ENCODE measurements at regions not wholly inside any gene's neighbourhood (a gene's known extent, or its start where the extent isn't known, plus 50 kb on each side); places are given as distances from the start of the nearest gene placed in this dataset.

GRCh38 chr13:78732445-78733017, 73.6 kb upstream of the OBI1 start:
- TF ChIP-seq CTCF (IDR thresholded peaks at IDR 0.05) (no peak), EZH2 (IDR thresholded peaks at IDR 0.05; ENCODE audit: borderline replicate concordance, insufficient read depth, low read depth, low read length, poor library complexity, severe bottlenecking) (no peak)
